Right atrium auricular region (tissue), 2 donors: ENCODE measurements at regions not wholly inside any gene's neighbourhood (a gene's known extent, or its start where the extent isn't known, plus 50 kb on each side); places are given as distances from the start of the nearest gene placed in this dataset.

Experiments used
- DNase-seq: peaks from one replicate; pipeline ENCODE4 v3.0.0-alpha.2; 2019; ENCODE audit warnings: low spot score
- H3K27ac ChIP-seq, 2 donors: fragments of 200-600 bp; sonication (generic); 1 replicate in 1 of 2; 2 replicates in 1 of 2; pipeline ENCODE4 v1.5.1; 2016 to 2019
- H3K27me3 ChIP-seq, 2 donors: fragments of 200-600 bp; sonication (generic); one replicate each; pipeline versions ENCODE4 v1.5.1 to v1.6.0; 2017 to 2019
- H3K36me3 ChIP-seq: fragments of 200-600 bp; sonication (generic); one replicate; pipeline ENCODE4 v1.5.1; 2016
- H3K4me1 ChIP-seq, 2 donors: fragments of 200-600 bp; sonication (generic); one replicate each; pipeline versions ENCODE4 v1.5.1 to v1.6.0; 2017 to 2019
- H3K4me3 ChIP-seq, 2 donors: fragments of 200-600 bp; sonication (generic); 1 replicate in 1 of 2; 2 replicates in 1 of 2; pipeline ENCODE4 v1.5.1; 2017 to 2019; ENCODE audit warnings: mild to moderate bottlenecking in 1 of 2, moderate library complexity in 1 of 2
- H3K9me3 ChIP-seq, 2 donors: fragments of 200-600 bp; sonication (generic); one replicate each; pipeline ENCODE4 v1.5.1; 2019
- CTCF ChIP-seq, 2 donors: fragments of 200-600 bp; sonication (generic); IDR thresholded peaks; one replicate each; pipeline ENCODE4 v1.5.1; 2019; ENCODE audit warnings: antibody characterized with exemption in 2 of 2

GRCh38 chr16:72470541-72470940 lies 298.6 kb upstream of the PMFBP1 start:
- DNase-seq: no peak
- H3K36me3 ChIP-seq: no peaks in the 10 kb centered on the region
- no peak overlapping the region for H3K4me3 ChIP-seq
- H3K27ac ChIP-seq: no peak overlapping the region
- no peaks in the 10 kb centered on the region for H3K27me3 ChIP-seq
- H3K4me1 ChIP-seq: no peaks in the 10 kb centered on the region
- H3K9me3 ChIP-seq: no peaks in the 10 kb centered on the region
- no peak for TF ChIP-seq CTCF (IDR thresholded peaks at IDR 0.05)

- no peaks in the 10 kb centered on the region for H3K9me3 ChIP-seq
- no peak overlapping the region for H3K4me3 ChIP-seq
- H3K27me3 ChIP-seq: no peaks in the 10 kb centered on the region
- DNase-seq: no peak
- no peak overlapping the region for H3K27ac ChIP-seq
- no peak for TF ChIP-seq CTCF (IDR thresholded peaks at IDR 0.05)
- H3K4me1 ChIP-seq: no peaks in the 10 kb centered on the region
- H3K36me3 ChIP-seq: no peaks in the 10 kb centered on the region
These were observed 298.0 kb upstream of the PMFBP1 start for GRCh38 chr16:72469932-72470331.

- Histone ChIP-seq H3K36me3 (no peaks in the 10 kb centered on the region), H3K27me3 (no peaks in the 10 kb centered on the region), H3K9me3 (no peaks in the 10 kb centered on the region), H3K4me3 (no peak overlapping the region), H3K4me1 (no peaks in the 10 kb centered on the region), H3K27ac (no peak overlapping the region)
- DNase-seq: no peak
- TF ChIP-seq CTCF (IDR thresholded peaks at IDR 0.05): no peak
These were observed 296.6 kb upstream of the PMFBP1 start for GRCh38 chr16:72468582-72468981.

GRCh38 chr16:72467157-72467759 lies 295.3 kb upstream of the PMFBP1 start:
- H3K36me3 ChIP-seq: no peaks in the 10 kb centered on the region
- no peak overlapping the region for H3K4me3 ChIP-seq
- no peaks in the 10 kb centered on the region for H3K27me3 ChIP-seq
- TF ChIP-seq CTCF (IDR thresholded peaks at IDR 0.05): peak in 1 of 2 donors; percentile 52
- H3K9me3 ChIP-seq: no peaks in the 10 kb centered on the region
- DNase-seq: no peak
- no peak overlapping the region for H3K27ac ChIP-seq
- no peaks in the 10 kb centered on the region for H3K4me1 ChIP-seq

- Histone ChIP-seq H3K4me3 (no peak overlapping the region), H3K27ac (no peak overlapping the region), H3K36me3 (no peaks in the 10 kb centered on the region), H3K9me3 (no peaks in the 10 kb centered on the region), H3K4me1 (no peaks in the 10 kb centered on the region), H3K27me3 (no peaks in the 10 kb centered on the region)
- no peak for TF ChIP-seq CTCF (IDR thresholded peaks at IDR 0.05)
- no peak for DNase-seq
These were observed 292.8 kb upstream of the PMFBP1 start for GRCh38 chr16:72464597-72465368.
